CD4-positive, alpha-beta T cell treated with Interferon alpha-2 for 1 hour (primary cell): ENCODE measurements at regions not wholly inside any gene's neighbourhood (a gene's known extent, or its start where the extent isn't known, plus 50 kb on each side); places are given as distances from the start of the nearest gene placed in this dataset.
"Not testable (repeated sequence)": the region's sequence is repeated elsewhere in the genome, so short reads cannot be mapped to it uniquely, and the experiment has no call there.

ENCODE experiments used
- DNase-seq, 2 donors: peaks; one replicate each; pipeline ENCODE4 v3.0.0-alpha.2; 2020 to 2022

DNA sequence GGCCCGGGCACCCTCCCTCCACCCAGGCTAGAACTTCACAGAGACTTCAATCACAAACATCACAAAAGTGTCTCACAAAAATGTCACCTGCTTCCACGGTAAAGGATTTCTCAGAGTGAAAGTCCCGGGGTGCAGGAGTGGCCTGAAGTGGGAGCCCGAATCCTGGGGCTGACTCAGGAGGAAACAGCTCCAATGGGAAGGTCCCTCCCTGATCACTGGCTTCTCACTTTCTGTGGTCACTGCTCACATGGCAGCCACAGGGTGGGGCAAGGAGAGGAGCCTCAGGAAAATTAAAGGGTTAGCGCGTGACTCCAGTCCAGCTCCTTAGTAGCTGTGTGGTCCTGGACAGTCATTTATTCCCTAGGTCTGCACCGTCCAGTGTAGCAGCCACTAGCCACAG, 564.5 kb upstream of the B3GAT1 start:
- no peak for DNase-seq

GRCh38 chr11:134975866-134976376, 563.9 kb upstream of the B3GAT1 start:
- no peak for DNase-seq

- DNase-seq = no peak
These were observed 561.8 kb upstream of the B3GAT1 start for GRCh38 chr11:134973801-134974200.

GRCh38 chr11:134971381-134971780, 559.3 kb upstream of the B3GAT1 start:
- no peak for DNase-seq

DNA sequence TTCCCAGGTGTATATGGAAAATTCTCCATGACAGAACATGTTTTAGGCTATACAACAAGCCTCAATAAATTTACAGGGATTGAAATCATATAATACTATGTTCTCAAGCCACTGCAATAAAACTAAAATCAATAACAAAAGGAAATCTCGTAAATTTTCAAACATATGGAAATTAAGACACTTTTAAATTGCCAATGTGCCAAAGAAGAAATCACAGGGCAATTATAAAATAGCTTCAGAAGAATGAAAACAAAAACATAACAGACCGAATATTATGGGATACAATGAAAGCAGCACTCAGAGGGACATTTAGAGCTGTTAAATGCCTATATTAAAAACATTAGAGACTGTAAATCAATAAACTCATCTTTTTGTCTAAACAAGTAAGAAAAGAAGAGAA, 555.7 kb upstream of the B3GAT1 start:
- DNase-seq = no peak

DNA sequence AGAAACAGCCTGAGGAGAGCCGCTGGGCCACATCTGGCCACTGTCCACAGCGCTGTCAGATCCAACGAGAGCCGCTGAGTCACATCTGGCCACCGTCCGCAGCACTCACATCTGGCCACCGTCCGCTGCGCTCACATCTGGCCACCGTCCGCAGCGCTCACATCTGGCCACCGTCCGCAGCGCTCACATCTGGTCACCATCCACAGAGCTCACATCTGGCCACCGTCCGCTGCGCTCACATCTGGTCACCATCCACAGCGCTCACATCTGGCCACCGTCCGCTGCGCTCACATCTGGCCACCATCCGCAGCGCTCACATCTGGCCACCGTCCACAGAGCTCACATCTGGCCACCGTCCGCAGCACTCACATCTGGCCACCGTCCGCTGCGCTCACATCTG, 549.3 kb upstream of the B3GAT1 start:
- DNase-seq = not testable (repeated sequence)

GRCh38 chr11:134958870-134959269, 546.8 kb upstream of the B3GAT1 start:
- DNase-seq = no peak

DNA sequence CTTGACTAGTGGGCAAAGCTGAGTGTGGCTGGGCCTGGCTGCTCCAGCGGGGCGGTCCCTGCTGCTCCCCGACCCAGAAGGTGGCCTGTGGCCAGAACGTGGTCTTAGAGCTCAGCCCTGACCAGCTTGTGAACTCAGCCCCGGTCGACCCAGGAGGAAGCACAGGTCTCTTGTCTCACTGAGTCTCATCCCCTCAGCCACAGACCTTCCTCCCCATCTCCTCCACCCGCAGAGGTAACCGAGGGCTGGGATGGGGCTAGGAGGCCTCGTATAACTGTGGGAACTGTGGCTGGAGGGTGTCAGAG, 546.2 kb upstream of the B3GAT1 start:
- DNase-seq = no peak

DNA sequence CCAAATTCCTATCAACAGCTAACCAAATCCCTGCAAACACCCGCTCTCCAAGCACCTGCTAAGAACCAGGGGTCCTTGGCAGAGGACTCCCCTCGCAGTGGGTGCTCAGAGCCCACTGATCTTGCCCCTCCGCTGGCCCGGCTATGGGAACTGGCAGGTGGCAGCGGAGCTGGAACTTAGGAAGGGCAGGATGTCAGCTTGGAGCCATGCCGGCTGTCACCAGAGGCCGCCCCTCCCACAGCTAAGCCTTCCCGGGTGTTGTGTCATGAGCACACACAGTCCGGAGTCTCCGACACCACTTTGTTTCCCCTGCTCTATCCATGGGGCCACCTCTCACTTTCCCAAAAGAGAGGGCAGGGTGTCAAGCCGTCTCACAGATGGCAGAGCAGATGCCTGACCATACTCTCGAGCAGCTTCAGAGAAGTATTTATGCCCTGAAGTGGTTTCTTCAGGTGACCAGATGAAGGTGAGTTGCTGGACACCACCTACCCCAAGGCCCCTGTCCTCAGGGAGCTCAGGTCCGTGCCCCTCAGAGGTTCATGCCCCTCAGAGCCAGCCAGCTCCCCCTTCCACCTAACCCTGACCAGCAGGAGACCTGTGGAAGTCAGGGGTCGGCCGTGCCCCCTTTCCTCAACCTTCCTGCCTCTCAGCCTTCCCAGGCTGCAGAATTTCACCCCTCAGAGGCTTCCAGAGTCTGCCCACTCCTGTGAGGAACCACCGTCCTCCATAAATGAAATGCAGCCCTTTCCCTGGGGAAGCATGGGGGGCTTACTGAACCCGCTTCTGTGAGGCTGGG, 545.7 kb upstream of the B3GAT1 start:
- no peak for DNase-seq

GRCh38 chr11:134956450-134957210, 544.6 kb upstream of the B3GAT1 start:
- no peak for DNase-seq

DNA sequence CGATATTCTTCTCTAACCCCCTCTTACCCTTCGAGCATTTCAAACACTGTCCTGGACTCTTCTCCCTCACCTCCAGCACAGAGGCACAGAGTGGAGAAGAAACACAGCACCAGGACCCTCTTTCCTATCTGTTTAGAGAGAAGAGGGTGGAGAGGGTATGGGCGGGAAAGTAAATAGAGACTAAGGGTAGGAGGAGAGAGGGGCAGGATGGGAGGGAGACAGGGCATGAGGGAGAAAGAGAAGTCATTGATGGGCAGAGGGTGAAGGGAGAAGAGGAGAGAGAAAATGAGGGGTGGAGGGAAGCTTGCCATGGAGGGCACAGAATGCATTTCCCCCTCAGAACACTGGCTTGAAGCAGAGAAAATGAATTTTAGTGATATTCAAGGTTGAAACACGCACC, 543.9 kb upstream of the B3GAT1 start:
- not testable (repeated sequence) for DNase-seq

DNA sequence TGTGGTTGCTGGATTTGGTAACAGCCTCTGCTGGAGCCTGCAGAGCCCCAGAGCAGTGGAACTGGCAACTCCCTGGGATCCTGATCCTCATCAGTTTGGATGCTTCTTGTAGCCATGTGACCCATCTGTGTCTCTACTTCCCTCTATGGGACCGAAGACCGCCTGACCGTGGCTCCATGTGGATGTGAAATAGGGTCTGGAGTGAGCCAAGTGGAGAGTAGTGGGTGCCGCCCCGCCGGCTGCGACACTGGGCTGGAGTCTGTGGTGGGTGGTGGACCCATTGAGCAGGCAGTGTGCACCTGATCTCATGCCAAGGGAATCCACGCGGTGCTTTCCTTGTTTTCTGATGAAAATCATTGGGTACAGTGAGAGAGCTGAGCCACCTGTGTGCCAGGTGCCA, 543.2 kb upstream of the B3GAT1 start:
- DNase-seq = no peak

- not testable (repeated sequence) for DNase-seq
These were observed 542.4 kb upstream of the B3GAT1 start for GRCh38 chr11:134954456-134954855.

DNA sequence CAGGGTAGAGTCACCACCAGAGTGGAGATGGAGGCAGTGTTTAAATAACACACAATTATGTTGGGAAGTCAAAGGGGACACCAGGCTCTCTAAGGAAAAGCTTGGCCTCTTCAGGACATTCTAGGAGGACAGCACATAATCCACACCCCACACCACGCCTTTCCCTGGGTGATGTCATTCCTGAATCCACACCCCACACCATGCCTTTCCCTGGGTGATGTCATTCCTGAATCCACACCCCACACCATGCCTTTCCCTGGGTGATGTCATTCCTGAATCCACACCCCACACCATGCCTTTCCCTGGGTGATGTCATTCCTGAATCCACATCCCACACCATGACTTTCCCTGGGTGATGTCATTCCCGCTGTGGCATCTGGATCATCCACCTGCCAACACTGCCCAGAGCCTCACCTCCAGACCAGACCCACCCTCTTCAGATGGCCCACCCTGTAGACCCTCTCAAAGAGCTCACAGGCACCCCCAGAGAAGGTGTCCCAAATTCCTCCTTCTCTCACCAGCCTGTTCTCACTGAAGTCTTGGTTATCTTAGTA, 541.5 kb upstream of the B3GAT1 start:
- not testable (repeated sequence) for DNase-seq

- no peak for DNase-seq
These were observed 539.3 kb upstream of the B3GAT1 start for GRCh38 chr11:134951305-134951700.

DNA sequence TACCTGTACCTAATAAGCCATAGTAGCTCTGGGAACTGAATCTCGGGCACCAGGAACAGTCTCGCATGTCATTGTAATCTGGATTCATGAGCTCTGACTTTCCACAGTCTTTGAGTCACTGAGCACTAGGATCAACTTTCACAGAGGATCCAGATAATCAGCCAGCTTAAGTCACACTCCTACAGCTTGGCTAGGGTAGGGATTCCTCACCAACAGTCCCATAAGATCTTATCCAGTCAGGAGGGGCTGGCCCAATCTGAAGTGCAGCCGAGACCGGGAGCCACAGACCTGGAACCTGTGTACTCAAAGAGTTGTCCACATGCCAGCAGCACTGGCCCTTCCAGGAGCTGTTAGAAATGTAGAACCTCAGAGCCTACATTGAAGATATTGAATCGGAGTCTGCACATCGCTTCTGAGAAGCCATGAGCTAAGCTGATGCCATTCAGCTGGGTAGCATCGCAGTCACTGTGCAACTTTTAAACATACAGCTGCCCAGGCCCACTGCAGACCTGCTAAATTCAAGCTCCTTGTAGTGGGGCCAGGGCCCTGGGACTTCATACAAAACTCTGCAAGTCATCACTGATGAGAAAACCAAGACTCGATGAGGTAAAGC, 538.8 kb upstream of the B3GAT1 start:
- DNase-seq = no peak

DNA sequence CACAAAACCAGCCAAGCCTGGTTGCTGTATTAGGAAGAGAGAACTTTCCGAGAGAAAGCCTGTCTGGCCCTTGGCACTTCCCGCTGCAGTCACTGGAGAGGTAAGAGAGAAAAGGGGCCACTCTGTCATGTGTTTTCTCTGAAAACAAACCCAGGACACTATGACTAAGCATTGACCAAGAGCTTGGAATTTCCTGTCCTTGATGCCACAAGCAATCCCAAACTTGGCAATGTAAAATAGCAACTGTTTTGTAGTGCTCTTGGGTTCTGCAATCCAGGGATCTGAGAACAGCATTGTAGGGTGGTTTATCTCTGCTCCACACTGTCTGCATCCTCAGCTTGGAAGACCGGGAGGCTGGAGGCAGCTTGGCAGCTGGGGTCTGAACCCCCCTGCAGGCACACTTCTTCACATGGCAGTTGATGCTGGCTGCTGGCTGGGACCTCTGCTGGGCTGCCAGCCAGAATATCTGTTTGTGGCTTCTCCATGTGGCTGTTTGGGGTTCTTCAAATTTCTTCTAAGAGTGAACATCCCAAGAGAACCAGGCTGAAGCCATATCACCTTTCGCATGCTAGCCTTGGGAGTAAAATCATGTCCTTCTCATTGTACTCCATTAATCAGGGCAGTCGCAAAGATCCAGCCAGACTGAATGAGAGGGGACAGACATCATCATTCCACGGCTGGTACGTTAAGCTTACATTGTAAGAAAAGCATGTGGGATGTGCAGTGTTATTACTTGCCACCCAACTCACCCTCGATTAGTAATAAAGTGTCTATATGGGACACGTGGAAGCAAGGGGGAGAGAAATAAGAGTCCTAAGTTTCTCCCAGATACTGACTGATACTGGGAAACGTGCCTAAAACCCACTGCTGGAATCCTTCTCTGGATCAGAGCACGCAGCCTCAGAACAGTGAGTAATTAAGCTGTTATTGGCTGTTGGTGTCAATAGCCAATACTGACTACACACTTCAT, 537.4 kb upstream of the B3GAT1 start:
- DNase-seq = no peak

DNA sequence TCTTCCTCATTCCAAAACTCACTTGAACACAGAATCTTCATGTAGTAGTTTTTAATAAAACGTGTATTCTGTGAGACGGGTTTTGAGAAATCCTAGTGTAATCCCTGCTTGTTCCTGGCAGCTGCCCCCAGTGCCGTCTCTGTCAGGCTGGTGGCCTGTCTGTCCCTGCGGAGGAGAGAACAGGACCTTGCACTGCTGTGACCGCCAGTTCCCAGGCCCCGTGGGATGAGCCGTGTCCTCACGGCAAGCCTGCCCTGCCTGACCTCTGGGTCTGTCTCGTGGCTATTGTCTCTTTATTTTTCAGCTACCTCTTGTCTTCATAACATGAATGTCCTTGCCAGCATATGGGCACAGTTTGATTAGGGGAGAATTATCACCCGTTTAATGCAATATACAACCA, 535.5 kb upstream of the B3GAT1 start:
- no peak for DNase-seq

GRCh38 chr11:134945993-134946392, 534.0 kb upstream of the B3GAT1 start:
- no peak for DNase-seq

- DNase-seq = no peak
These were observed 532.9 kb upstream of the B3GAT1 start for GRCh38 chr11:134944986-134945385.

DNA sequence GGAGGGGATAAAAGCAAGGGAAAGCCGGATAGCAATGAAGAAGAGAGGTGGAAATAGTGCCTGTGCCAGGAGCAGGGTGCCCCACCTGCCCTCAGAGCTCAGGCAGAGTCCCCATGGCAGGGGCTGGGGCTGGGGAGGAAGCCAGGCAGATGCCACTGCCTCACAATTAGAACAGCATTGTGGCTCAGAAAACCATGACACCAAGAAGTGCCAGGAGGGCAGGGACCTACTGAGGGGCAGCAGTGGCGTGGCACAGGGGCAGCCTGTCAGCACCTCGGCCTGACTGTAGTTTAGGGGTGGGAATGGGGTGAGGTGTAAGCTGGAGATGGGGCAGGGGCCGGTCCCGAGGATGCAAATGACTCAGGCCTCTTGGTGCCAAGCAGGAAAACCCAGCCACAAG, 532.1 kb upstream of the B3GAT1 start:
- DNase-seq = no peak

DNA sequence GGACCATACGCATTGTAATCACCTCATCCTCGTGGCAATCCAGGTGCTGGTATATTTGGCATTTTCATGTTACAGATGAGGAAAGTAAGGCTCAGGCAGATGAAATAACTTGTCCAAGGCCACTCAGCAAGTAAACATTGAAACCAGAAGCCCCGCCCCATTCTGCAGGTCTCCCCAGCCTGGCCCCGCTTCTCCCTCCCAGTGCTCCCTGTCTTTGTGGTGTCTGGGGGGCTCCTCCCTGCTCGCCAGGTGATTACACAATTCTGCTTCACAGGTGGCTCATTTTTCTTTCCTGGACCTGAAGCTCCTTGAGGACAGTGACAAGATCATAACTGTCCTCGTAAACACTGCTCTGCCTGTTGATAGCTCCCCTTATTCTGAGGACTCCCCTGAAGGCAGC, 531.5 kb upstream of the B3GAT1 start:
- DNase-seq = no peak
